HG02759 (cell line): ENCODE measurements at regions not wholly inside any gene's neighbourhood (a gene's known extent, or its start where the extent isn't known, plus 50 kb on each side); places are given as distances from the start of the nearest gene placed in this dataset.
"Not testable (repeated sequence)": the region's sequence is repeated elsewhere in the genome, so short reads cannot be mapped to it uniquely, and the experiment has no call there.

Experiments used
- ATAC-seq: cut with Tn5 transposase; IDR thresholded peaks from one replicate; pipeline ENCODE4 v1.9.1; 2021; ENCODE audit warnings: mild to moderate bottlenecking, moderate library complexity; ENCODE audit not compliant: unreplicated experiment

- not testable (repeated sequence) for ATAC-seq
Observed at GRCh38 chr7:142507066-142507465, 242.2 kb upstream of the PRSS1 start.

- no peak for ATAC-seq
Observed at GRCh38 chr7:142506601-142507000, 242.7 kb upstream of the PRSS1 start.

- ATAC-seq: not testable (repeated sequence)
Observed at GRCh38 chr7:142503949-142504348, 245.3 kb upstream of the PRSS1 start.

- ATAC-seq: no peak
Observed at GRCh38 chr7:142503036-142503435, 245.2 kb upstream of the PRSS58 start.

GRCh38 chr7:142501434-142501833, 243.6 kb upstream of the PRSS58 start:
- no peak for ATAC-seq

- no peak for ATAC-seq
Observed at GRCh38 chr7:142500366-142500765, 242.5 kb upstream of the PRSS58 start.

GRCh38 chr7:142499635-142500034, 241.8 kb upstream of the PRSS58 start:
- ATAC-seq: no peak

GRCh38 chr7:142498364-142498763, 240.5 kb upstream of the PRSS58 start:
- ATAC-seq: no peak

GRCh38 chr7:142496545-142496991, 238.7 kb upstream of the PRSS58 start:
- peak; percentile 70 for ATAC-seq

- not testable (repeated sequence) for ATAC-seq
Observed at GRCh38 chr7:142495879-142496278, 238.0 kb upstream of the PRSS58 start.

GRCh38 chr7:142495301-142495700, 237.4 kb upstream of the PRSS58 start:
- ATAC-seq: not testable (repeated sequence)

GRCh38 chr7:142494021-142494420, 236.2 kb upstream of the PRSS58 start:
- ATAC-seq: no peak

GRCh38 chr7:142488842-142489241, 231.0 kb upstream of the PRSS58 start:
- ATAC-seq: no peak

GRCh38 chr7:142488036-142488633, 230.3 kb upstream of the PRSS58 start:
- no peak for ATAC-seq

- ATAC-seq: peak; percentile 44
Observed at GRCh38 chr7:142487565-142487964, 229.7 kb upstream of the PRSS58 start.

GRCh38 chr7:142487124-142487523, 229.3 kb upstream of the PRSS58 start:
- no peak for ATAC-seq

- ATAC-seq: no peak
Observed at GRCh38 chr7:142485617-142486226, 227.9 kb upstream of the PRSS58 start.

GRCh38 chr7:142483659-142484317, 225.9 kb upstream of the PRSS58 start:
- no peak for ATAC-seq

- peak; percentile 69 for ATAC-seq
Observed at GRCh38 chr7:142482891-142483658, 225.2 kb upstream of the PRSS58 start.

GRCh38 chr7:142481548-142481947, 223.7 kb upstream of the PRSS58 start:
- no peak for ATAC-seq

GRCh38 chr7:142478479-142479220, 220.8 kb upstream of the PRSS58 start:
- ATAC-seq: peak; percentile 79
